H9 (cell line): ENCODE measurements at regions not wholly inside any gene's neighbourhood (a gene's known extent, or its start where the extent isn't known, plus 50 kb on each side); places are given as distances from the start of the nearest gene placed in this dataset.

Experiments used
- DNase-seq: peaks from one replicate; pipeline ENCODE4 v3.0.0-alpha.2; 2017
- H2AFZ ChIP-seq: one replicate; pipeline ENCODE4 v1.6.1; 2013; ENCODE audit warnings: mild to moderate bottlenecking, low read length, control low read depth, moderate library complexity
- H2AK5ac ChIP-seq: 2 replicates; pipeline ENCODE4 v1.6.1; 2013; ENCODE audit warnings: low read length, control low read depth, mixed read lengths; ENCODE audit not compliant: insufficient read length
- H2BK120ac ChIP-seq: one replicate; pipeline ENCODE4 v1.6.1; 2013; ENCODE audit warnings: low read depth, mild to moderate bottlenecking, low read length, control low read depth, inconsistent platforms; ENCODE audit not compliant: poor library complexity, severe bottlenecking
- H2BK12ac ChIP-seq: 2 replicates; pipeline ENCODE4 v1.6.1; 2013; ENCODE audit warnings: low read length, control low read depth, mixed read lengths, low read depth; ENCODE audit not compliant: insufficient read length
- H2BK15ac ChIP-seq: 2 replicates; pipeline ENCODE4 v1.6.1; 2013; ENCODE audit warnings: low read depth, low read length, control low read depth
- H2BK20ac ChIP-seq: one replicate; pipeline ENCODE4 v1.6.1; 2013; ENCODE audit warnings: low read depth, mild to moderate bottlenecking, low read length, control low read depth, inconsistent platforms; ENCODE audit not compliant: poor library complexity, severe bottlenecking
- H2BK5ac ChIP-seq: 2 replicates; pipeline ENCODE4 v1.6.1; 2013; ENCODE audit warnings: low read length, control low read depth, mixed read lengths; ENCODE audit not compliant: insufficient read length
- H3K14ac ChIP-seq: 2 replicates; pipeline ENCODE4 v1.6.1; 2013; ENCODE audit warnings: low read length, control low read depth; ENCODE audit not compliant: insufficient read depth
- H3K18ac ChIP-seq: 2 replicates; pipeline ENCODE4 v1.6.1; 2013; ENCODE audit warnings: low read depth, mild to moderate bottlenecking, mixed read lengths, low read length, control low read depth; ENCODE audit not compliant: insufficient read length
- H3K23ac ChIP-seq: 2 replicates; pipeline ENCODE4 v1.6.1; 2013; ENCODE audit warnings: low read length, control low read depth, mixed read lengths, low read depth; ENCODE audit not compliant: insufficient read length
- H3K23me2 ChIP-seq: 2 replicates; pipeline ENCODE4 v1.6.1; 2013; ENCODE audit warnings: low read depth, mild to moderate bottlenecking, mixed read lengths, low read length, control low read depth; ENCODE audit not compliant: insufficient read length, poor library complexity, severe bottlenecking
- H3K27ac ChIP-seq: 2 replicates; pipeline ENCODE4 v1.5.1; 2013; ENCODE audit warnings: low read length, control low read depth, mixed read lengths, low read depth; ENCODE audit not compliant: insufficient read length
- H3K27me3 ChIP-seq: 2 replicates; pipeline ENCODE4 v1.6.1; 2013; ENCODE audit warnings: low read length, control low read depth, inconsistent platforms; ENCODE audit not compliant: insufficient read depth
- H3K4ac ChIP-seq: 2 replicates; pipeline ENCODE4 v1.6.1; 2013; ENCODE audit warnings: low read depth, mild to moderate bottlenecking, control low read depth, inconsistent platforms, low read length, moderate library complexity
- H3K4me1 ChIP-seq: 2 replicates; pipeline ENCODE4 v1.6.1; 2013; ENCODE audit warnings: low read length, control low read depth, inconsistent platforms; ENCODE audit not compliant: insufficient read depth
- H3K4me2 ChIP-seq: 2 replicates; pipeline ENCODE4 v1.6.1; 2013; ENCODE audit warnings: low read length, control low read depth, mixed read lengths; ENCODE audit not compliant: insufficient read length, insufficient read depth
- H3K56ac ChIP-seq: 2 replicates; pipeline ENCODE4 v1.6.1; 2013; ENCODE audit warnings: low read depth, mild to moderate bottlenecking, mixed read lengths, low read length, control low read depth; ENCODE audit not compliant: insufficient read length
- H3K79me1 ChIP-seq: 2 replicates; pipeline ENCODE4 v1.6.1; 2013; ENCODE audit warnings: low read depth, mild to moderate bottlenecking, moderate library complexity, low read length, control low read depth, inconsistent platforms; ENCODE audit not compliant: insufficient read depth, poor library complexity, severe bottlenecking
- H3K79me2 ChIP-seq: 2 replicates; pipeline ENCODE4 v1.6.1; 2013; ENCODE audit warnings: low read length, control low read depth, inconsistent platforms; ENCODE audit not compliant: insufficient read depth
- H3K9ac ChIP-seq: 2 replicates; pipeline ENCODE4 v1.6.1; 2013; ENCODE audit warnings: low read length, control low read depth, mixed read lengths; ENCODE audit not compliant: insufficient read length; ENCODE audit errors: extremely low read depth
- H3K9me3 ChIP-seq: one replicate; pipeline ENCODE4 v1.6.1; 2013; ENCODE audit warnings: low read depth, low read length, inconsistent platforms; ENCODE audit not compliant: control insufficient read depth
- H3T11ph ChIP-seq: one replicate; pipeline ENCODE4 v1.6.1; 2013; ENCODE audit warnings: mild to moderate bottlenecking, low read length, control low read depth, inconsistent platforms
- H4K20me1 ChIP-seq: one replicate; pipeline ENCODE4 v1.6.1; 2013; ENCODE audit not compliant: control insufficient read depth, insufficient read length, insufficient read depth
- H4K5ac ChIP-seq: 2 replicates; pipeline ENCODE4 v1.6.1; 2013; ENCODE audit warnings: low read depth, mild to moderate bottlenecking, mixed read lengths, low read length, control low read depth; ENCODE audit not compliant: insufficient read length
- H4K8ac ChIP-seq: replicated peaks from 2 replicates; pipeline ENCODE4 v1.6.1; 2013; ENCODE audit warnings: low read length, control low read depth, mixed read lengths, low read depth; ENCODE audit not compliant: insufficient read length
- H4K91ac ChIP-seq: 2 replicates; pipeline ENCODE4 v1.6.1; 2013; ENCODE audit warnings: low read depth, mild to moderate bottlenecking, moderate library complexity, mixed read lengths, low read length, control low read depth; ENCODE audit not compliant: insufficient read length
- H3K27ac Mint-ChIP-seq, 3 experiments: 2 replicates in 2 of 3; 3 replicates in 1 of 3; pipeline ENCODE4 v1.8.0; 2020 to 2021; ENCODE audit warnings: mixed read lengths in 3 of 3, mild to moderate bottlenecking in 1 of 3, moderate library complexity in 1 of 3
- H3K27me3 Mint-ChIP-seq: 2 replicates; pipeline ENCODE4 v1.8.0; 2021; ENCODE audit warnings: low read depth, mild to moderate bottlenecking, moderate library complexity, mixed read lengths
- H3K36me3 Mint-ChIP-seq, 3 experiments: 2 replicates in 2 of 3; 3 replicates in 1 of 3; pipeline ENCODE4 v1.8.0; 2020 to 2021; ENCODE audit warnings: low read depth in 3 of 3, mixed read lengths in 3 of 3; ENCODE audit not compliant: insufficient read depth in 1 of 3
- H3K4me1 Mint-ChIP-seq, 2 experiments: 2 replicates each; pipeline ENCODE4 v1.8.0; 2020; ENCODE audit warnings: mixed read lengths in 2 of 2
- H3K4me3 Mint-ChIP-seq, 2 experiments: 2 replicates in 1 of 2; 3 replicates in 1 of 2; pipeline ENCODE4 v1.8.0; 2020 to 2021; ENCODE audit warnings: mild to moderate bottlenecking in 2 of 2, mixed read lengths in 2 of 2, moderate library complexity in 1 of 2
- H3K9me3 Mint-ChIP-seq, 2 experiments: 2 replicates in 1 of 2; 3 replicates in 1 of 2; pipeline ENCODE4 v1.8.0; 2020; ENCODE audit warnings: mild to moderate bottlenecking in 2 of 2, mixed read lengths in 2 of 2, moderate library complexity in 1 of 2
- WGBS: extraction: QIAGEN DNeasy Blood & Tissue Kit; methylation state at CpG from one replicate; pipeline ENCODE4 v1.1.7; 2013; ENCODE audit warnings: missing lambda C conversion rate, low lambda C conversion rate, mixed read lengths; ENCODE audit not compliant: insufficient read length; ENCODE audit errors: extremely low coverage; 5-methylcytosine and 5-hydroxymethylcytosine counted together
- TF ChIP-seq, protein P1 (sequence below): fragments of 200-600 bp; sonication (generic); conservative IDR thresholded peaks from 3 replicates; pipeline ENCODE4 v1.8.0; 2021; ENCODE audit warnings: antibody characterized with exemption, mild to moderate bottlenecking

DNA sequence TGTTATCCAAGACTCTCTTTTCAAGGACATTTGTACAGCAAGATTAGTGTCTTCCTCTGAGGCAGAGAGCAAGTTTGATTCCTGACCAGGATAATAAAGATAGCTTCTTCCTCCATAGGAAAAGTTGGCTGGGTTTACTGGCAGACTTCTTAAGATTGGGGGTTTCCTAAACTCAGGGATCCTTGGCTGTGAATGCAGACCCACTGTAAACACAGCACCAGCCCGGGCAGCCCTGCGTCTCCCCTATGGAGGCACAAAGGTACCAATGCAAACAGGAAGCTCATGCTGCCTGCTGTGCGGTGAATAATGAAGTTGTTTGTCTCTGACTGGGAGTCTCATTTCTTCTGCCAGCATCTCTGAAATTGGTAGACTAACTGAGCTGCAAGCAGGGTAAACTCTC, 96.2 kb upstream of the ARHGAP28 start:
- no peak overlapping the region for H4K91ac ChIP-seq
- H3K4me2 ChIP-seq: no peak overlapping the region
- no peaks in the 10 kb centered on the region for H4K20me1 ChIP-seq
- no peak overlapping the region for H3K18ac ChIP-seq
- H3K27me3 ChIP-seq: no peaks in the 10 kb centered on the region
- no peaks in the 10 kb centered on the region for H3K79me2 ChIP-seq
- no peak overlapping the region for H2BK120ac ChIP-seq
- TF ChIP-seq, protein P1, sequence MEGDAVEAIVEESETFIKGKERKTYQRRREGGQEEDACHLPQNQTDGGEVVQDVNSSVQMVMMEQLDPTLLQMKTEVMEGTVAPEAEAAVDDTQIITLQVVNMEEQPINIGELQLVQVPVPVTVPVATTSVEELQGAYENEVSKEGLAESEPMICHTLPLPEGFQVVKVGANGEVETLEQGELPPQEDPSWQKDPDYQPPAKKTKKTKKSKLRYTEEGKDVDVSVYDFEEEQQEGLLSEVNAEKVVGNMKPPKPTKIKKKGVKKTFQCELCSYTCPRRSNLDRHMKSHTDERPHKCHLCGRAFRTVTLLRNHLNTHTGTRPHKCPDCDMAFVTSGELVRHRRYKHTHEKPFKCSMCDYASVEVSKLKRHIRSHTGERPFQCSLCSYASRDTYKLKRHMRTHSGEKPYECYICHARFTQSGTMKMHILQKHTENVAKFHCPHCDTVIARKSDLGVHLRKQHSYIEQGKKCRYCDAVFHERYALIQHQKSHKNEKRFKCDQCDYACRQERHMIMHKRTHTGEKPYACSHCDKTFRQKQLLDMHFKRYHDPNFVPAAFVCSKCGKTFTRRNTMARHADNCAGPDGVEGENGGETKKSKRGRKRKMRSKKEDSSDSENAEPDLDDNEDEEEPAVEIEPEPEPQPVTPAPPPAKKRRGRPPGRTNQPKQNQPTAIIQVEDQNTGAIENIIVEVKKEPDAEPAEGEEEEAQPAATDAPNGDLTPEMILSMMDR: no peak
- no peak overlapping the region for H3K27ac ChIP-seq
- no peak overlapping the region for H3K9ac ChIP-seq
- no peaks in the 10 kb centered on the region for H3K9me3 ChIP-seq
- Mint-ChIP-seq H3K9me3 (peaks cover 0 to 5% of the 10 kb centered on the region in 2 experiments; a peak in 1 of 5 replicates), H3K27me3 (no peaks in the 10 kb centered on the region), H3K4me3 (no peak overlapping the region; a peak in 1 of 5 replicates), H3K4me1 (peaks cover 25% of the 10 kb centered on the region in 2 experiments), H3K36me3 (peaks cover 0 to 9% (median 0%) of the 10 kb centered on the region in 3 experiments; a peak in 4 of 7 replicates), H3K27ac (peak overlapping the region in 1 of 3 experiments; percentile 8; a peak in 1 of 7 replicates)
- no peak overlapping the region for H2BK15ac ChIP-seq
- peaks cover 3% of the 10 kb centered on the region; the same call in 1 of the 2 replicates for H3K4me1 ChIP-seq
- H2AK5ac ChIP-seq: no peak overlapping the region
- H4K5ac ChIP-seq: no peak overlapping the region
- no peak overlapping the region for H2BK5ac ChIP-seq
- no peak overlapping the region for H2BK20ac ChIP-seq
- WGBS: no CpG with 5 or more reads among the region's 3 CpGs
- peak; percentile 66 for DNase-seq
- H2AFZ ChIP-seq: no peak overlapping the region
- no peaks in the 10 kb centered on the region for H3K79me1 ChIP-seq
- H2BK12ac ChIP-seq: no peak overlapping the region
- H3K23me2 ChIP-seq: no peaks in the 10 kb centered on the region
- no peak overlapping the region for H3T11ph ChIP-seq
- H3K23ac ChIP-seq: no peak overlapping the region
- no peak overlapping the region for H4K8ac ChIP-seq
- no peak overlapping the region for H3K14ac ChIP-seq
- no peak overlapping the region for H3K4ac ChIP-seq
- no peak overlapping the region for H3K56ac ChIP-seq
